ENCODE measurements at regions not wholly inside any gene's neighbourhood (a gene's known extent, or its start where the extent isn't known, plus 50 kb on each side); places are given as distances from the start of the nearest gene placed in this dataset.

DNA sequence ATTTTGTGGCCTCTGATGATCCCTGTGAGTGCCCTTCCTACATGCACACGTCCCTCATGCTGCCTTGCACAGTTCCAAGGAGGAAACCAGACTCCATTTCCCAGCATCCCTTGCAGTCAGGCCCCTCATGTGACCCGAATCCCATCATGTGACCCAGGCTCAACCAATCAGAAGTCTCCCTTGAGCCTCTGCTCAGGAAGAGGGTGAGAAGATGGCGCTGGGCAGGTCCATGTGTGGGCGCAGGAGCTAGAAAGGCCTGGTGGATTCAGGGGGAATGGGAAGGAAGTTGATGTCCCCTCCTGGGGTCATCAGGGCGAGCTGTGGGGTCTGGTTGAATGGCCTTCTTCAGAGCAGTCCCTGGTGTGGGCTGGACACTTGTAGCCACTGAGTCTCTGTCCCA is 240.5 kb downstream of the ADGRD1 start (continued):
- TF ChIP-seq CHD4 (IDR thresholded peaks at IDR 0.05; ENCODE audit: insufficient read depth, insufficient replicate concordance, low read depth, low read length, poor library complexity, severe bottlenecking) (no peak), RBM34 (IDR thresholded peaks at IDR 0.05; ENCODE audit: borderline replicate concordance, insufficient read depth, low read length) (no peak), NFRKB (IDR thresholded peaks at IDR 0.05; ENCODE audit: low read depth) (peak; percentile 66; the same call in 1 of the 2 replicates), NR2F6 (CRISPR knock-in tag; IDR thresholded peaks at IDR 0.05) (no peak), ZNF586 (CRISPR knock-in tag; conservative IDR thresholded peaks at IDR 0.05) (no peak), TOE1 (IDR thresholded peaks at IDR 0.05; ENCODE audit: borderline replicate concordance) (peak; percentile 81), TOE1 (CRISPR knock-in tag; IDR thresholded peaks at IDR 0.05; ENCODE audit: borderline replicate concordance, low read depth) (no peak), PHF20 (IDR thresholded peaks at IDR 0.05; ENCODE audit: partially characterized antibody) (peak; percentile 75), ZNF282 (CRISPR knock-in tag; IDR thresholded peaks at IDR 0.05) (no peak), CHD2 (IDR thresholded peaks at IDR 0.05; ENCODE audit: low read depth, low read length) (no peak), SIRT6 (IDR thresholded peaks at IDR 0.05; ENCODE audit: low read depth, low read length) (no peak)
- TF ChIP-seq, protein P1, sequence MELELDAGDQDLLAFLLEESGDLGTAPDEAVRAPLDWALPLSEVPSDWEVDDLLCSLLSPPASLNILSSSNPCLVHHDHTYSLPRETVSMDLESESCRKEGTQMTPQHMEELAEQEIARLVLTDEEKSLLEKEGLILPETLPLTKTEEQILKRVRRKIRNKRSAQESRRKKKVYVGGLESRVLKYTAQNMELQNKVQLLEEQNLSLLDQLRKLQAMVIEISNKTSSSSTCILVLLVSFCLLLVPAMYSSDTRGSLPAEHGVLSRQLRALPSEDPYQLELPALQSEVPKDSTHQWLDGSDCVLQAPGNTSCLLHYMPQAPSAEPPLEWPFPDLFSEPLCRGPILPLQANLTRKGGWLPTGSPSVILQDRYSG (tag; conservative IDR thresholded peaks at IDR 0.05; ENCODE audit: low read depth): no peak
- TF ChIP-seq, protein P2, sequence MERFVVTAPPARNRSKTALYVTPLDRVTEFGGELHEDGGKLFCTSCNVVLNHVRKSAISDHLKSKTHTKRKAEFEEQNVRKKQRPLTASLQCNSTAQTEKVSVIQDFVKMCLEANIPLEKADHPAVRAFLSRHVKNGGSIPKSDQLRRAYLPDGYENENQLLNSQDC (CRISPR knock-in tag; IDR thresholded peaks at IDR 0.05): no peak
- TF ChIP-seq, protein P3, sequence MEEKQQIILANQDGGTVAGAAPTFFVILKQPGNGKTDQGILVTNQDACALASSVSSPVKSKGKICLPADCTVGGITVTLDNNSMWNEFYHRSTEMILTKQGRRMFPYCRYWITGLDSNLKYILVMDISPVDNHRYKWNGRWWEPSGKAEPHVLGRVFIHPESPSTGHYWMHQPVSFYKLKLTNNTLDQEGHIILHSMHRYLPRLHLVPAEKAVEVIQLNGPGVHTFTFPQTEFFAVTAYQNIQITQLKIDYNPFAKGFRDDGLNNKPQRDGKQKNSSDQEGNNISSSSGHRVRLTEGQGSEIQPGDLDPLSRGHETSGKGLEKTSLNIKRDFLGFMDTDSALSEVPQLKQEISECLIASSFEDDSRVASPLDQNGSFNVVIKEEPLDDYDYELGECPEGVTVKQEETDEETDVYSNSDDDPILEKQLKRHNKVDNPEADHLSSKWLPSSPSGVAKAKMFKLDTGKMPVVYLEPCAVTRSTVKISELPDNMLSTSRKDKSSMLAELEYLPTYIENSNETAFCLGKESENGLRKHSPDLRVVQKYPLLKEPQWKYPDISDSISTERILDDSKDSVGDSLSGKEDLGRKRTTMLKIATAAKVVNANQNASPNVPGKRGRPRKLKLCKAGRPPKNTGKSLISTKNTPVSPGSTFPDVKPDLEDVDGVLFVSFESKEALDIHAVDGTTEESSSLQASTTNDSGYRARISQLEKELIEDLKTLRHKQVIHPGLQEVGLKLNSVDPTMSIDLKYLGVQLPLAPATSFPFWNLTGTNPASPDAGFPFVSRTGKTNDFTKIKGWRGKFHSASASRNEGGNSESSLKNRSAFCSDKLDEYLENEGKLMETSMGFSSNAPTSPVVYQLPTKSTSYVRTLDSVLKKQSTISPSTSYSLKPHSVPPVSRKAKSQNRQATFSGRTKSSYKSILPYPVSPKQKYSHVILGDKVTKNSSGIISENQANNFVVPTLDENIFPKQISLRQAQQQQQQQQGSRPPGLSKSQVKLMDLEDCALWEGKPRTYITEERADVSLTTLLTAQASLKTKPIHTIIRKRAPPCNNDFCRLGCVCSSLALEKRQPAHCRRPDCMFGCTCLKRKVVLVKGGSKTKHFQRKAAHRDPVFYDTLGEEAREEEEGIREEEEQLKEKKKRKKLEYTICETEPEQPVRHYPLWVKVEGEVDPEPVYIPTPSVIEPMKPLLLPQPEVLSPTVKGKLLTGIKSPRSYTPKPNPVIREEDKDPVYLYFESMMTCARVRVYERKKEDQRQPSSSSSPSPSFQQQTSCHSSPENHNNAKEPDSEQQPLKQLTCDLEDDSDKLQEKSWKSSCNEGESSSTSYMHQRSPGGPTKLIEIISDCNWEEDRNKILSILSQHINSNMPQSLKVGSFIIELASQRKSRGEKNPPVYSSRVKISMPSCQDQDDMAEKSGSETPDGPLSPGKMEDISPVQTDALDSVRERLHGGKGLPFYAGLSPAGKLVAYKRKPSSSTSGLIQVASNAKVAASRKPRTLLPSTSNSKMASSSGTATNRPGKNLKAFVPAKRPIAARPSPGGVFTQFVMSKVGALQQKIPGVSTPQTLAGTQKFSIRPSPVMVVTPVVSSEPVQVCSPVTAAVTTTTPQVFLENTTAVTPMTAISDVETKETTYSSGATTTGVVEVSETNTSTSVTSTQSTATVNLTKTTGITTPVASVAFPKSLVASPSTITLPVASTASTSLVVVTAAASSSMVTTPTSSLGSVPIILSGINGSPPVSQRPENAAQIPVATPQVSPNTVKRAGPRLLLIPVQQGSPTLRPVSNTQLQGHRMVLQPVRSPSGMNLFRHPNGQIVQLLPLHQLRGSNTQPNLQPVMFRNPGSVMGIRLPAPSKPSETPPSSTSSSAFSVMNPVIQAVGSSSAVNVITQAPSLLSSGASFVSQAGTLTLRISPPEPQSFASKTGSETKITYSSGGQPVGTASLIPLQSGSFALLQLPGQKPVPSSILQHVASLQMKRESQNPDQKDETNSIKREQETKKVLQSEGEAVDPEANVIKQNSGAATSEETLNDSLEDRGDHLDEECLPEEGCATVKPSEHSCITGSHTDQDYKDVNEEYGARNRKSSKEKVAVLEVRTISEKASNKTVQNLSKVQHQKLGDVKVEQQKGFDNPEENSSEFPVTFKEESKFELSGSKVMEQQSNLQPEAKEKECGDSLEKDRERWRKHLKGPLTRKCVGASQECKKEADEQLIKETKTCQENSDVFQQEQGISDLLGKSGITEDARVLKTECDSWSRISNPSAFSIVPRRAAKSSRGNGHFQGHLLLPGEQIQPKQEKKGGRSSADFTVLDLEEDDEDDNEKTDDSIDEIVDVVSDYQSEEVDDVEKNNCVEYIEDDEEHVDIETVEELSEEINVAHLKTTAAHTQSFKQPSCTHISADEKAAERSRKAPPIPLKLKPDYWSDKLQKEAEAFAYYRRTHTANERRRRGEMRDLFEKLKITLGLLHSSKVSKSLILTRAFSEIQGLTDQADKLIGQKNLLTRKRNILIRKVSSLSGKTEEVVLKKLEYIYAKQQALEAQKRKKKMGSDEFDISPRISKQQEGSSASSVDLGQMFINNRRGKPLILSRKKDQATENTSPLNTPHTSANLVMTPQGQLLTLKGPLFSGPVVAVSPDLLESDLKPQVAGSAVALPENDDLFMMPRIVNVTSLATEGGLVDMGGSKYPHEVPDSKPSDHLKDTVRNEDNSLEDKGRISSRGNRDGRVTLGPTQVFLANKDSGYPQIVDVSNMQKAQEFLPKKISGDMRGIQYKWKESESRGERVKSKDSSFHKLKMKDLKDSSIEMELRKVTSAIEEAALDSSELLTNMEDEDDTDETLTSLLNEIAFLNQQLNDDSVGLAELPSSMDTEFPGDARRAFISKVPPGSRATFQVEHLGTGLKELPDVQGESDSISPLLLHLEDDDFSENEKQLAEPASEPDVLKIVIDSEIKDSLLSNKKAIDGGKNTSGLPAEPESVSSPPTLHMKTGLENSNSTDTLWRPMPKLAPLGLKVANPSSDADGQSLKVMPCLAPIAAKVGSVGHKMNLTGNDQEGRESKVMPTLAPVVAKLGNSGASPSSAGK (IDR thresholded peaks at IDR 0.05): peak; percentile 56
